ENCODE measurements at regions not wholly inside any gene's neighbourhood (a gene's known extent, or its start where the extent isn't known, plus 50 kb on each side); places are given as distances from the start of the nearest gene placed in this dataset.

DNA sequence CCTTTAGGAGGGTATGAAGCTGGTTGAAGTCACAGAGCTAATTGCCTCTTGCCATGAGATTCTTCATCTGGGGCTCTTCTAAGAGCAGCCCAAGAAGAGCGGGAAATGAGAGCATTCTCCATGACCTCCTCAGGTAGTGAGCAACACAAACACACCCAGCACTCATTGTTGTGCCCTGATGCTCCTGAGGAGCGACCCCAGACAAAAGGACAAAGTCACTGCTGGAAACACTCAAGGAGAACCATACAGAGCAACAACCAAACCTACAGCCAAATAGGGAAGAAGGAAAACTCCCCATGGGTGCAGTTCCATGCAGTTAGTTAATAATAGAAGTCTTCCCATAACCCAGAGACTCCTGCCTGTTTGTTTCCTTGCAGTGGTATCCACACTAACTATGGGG, 426.0 kb upstream of the CRIM1 start:
- TF ChIP-seq CTCF (IDR thresholded peaks at IDR 0.05) (no peak), POLR2A (IDR thresholded peaks at IDR 0.05) (no peak)

All from right lobe of liver (tissue), 4 donors.